Prostate gland (tissue), 2 donors: ENCODE measurements at regions not wholly inside any gene's neighbourhood (a gene's known extent, or its start where the extent isn't known, plus 50 kb on each side); places are given as distances from the start of the nearest gene placed in this dataset.

Source experiments
- DNase-seq: peaks from one replicate; pipeline ENCODE4 v3.0.0-alpha.2; 2019; ENCODE audit warnings: low spot score
- H3K27ac ChIP-seq, 2 donors: fragments of 200-600 bp; sonication (generic); 2 replicates each; pipeline ENCODE4 v1.5.1; 2017 to 2019
- H3K27me3 ChIP-seq: fragments of 200-600 bp; sonication (generic); replicated peaks from 2 replicates; pipeline ENCODE4 v1.5.1; 2019; ENCODE audit not compliant: insufficient read depth
- H3K36me3 ChIP-seq, 2 donors: fragments of 200-600 bp; sonication (generic); 1 replicate in 1 of 2; 2 replicates in 1 of 2; pipeline versions ENCODE4 v1.5.1 to v1.8.1; 2017 to 2019
- H3K4me1 ChIP-seq: fragments of 200-600 bp; sonication (generic); replicated peaks from 2 replicates; pipeline ENCODE4 v1.5.1; 2019
- H3K4me3 ChIP-seq, 2 donors: fragments of 200-600 bp; sonication (generic); 2 replicates each; pipeline ENCODE4 v1.5.1; 2017 to 2019
- H3K9me3 ChIP-seq: fragments of 200-600 bp; sonication (generic); 2 replicates; pipeline ENCODE4 v1.5.1; 2017
- CTCF ChIP-seq, 4 experiments: fragments of 200-600 bp in 2 of 4; fragments of 450-650 bp in 2 of 4; sonication (generic) in 2 of 4; IDR thresholded peaks; 1 replicate in 3 of 4; 2 replicates in 1 of 4; pipeline ENCODE4 v1.5.1; 2016 to 2019; ENCODE audit warnings: antibody characterized with exemption in 4 of 4, mild to moderate bottlenecking in 2 of 4, moderate library complexity in 2 of 4
- POLR2A ChIP-seq: fragments of 450-650 bp; IDR thresholded peaks from one replicate; pipeline ENCODE4 v1.6.1; 2016; ENCODE audit warnings: antibody characterized with exemption, mild to moderate bottlenecking
- POLR2AphosphoS5 ChIP-seq: sonication (generic); formaldehyde crosslinking; IDR thresholded peaks from one replicate; pipeline ENCODE4 v1.6.1; 2017; ENCODE audit warnings: antibody characterized with exemption
- WGBS: methylation state at CpG from one replicate; pipeline ENCODE4 v1.1.5; 2018; 5-methylcytosine and 5-hydroxymethylcytosine counted together
- intact Hi-C: fragments of 100-400 bp; cut with DNase I; formaldehyde crosslinking; loops from one replicate; pipeline ENCODE4 v1.14.2; 2022

GRCh38 chr2:7133521-7133920 lies 216.3 kb downstream of the RNF144A start:
- no peak overlapping the region for H3K4me3 ChIP-seq
- H3K9me3 ChIP-seq: no peaks in the 10 kb centered on the region
- no peak for DNase-seq
- intact Hi-C loops: no loop called here
- H3K27ac ChIP-seq: no peak overlapping the region
- no peaks in the 10 kb centered on the region for H3K27me3 ChIP-seq
- H3K36me3 ChIP-seq: no peaks in the 10 kb centered on the region
- no peaks in the 10 kb centered on the region for H3K4me1 ChIP-seq
- TF ChIP-seq POLR2AphosphoS5 (no peak), CTCF (IDR thresholded peaks at IDR 0.05) (no peak), POLR2A (no peak)
- WGBS: 99% methylated on average over 4 of the region's 4 CpGs

DNA sequence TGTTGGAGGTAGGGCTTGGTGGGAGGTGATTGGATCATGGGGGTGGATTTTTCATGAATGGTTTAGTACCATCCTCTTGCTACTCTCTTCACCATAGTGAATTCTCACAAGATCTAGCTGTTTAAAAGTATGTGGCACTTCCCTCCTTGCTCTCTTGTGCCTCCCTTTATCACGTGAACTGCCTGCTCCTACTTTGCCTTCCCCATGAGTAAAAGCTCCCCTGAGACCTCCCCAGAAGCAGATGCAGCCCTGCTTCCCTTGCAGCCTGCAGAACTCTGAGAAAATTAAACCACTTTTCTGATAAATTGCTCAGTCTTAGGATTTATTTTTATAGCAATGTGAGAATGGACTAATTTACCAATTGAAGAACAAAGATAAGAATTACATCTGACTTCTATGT lies 223.1 kb downstream of the RNF144A start:
- intact Hi-C loops: no loop called here
- H3K27ac ChIP-seq: no peak overlapping the region
- H3K36me3 ChIP-seq: no peaks in the 10 kb centered on the region
- whole genome bisulfite sequencing: 59% methylated on average over 1 of the region's 1 CpG
- no peak overlapping the region for H3K4me3 ChIP-seq
- DNase-seq: no peak
- H3K4me1 ChIP-seq: no peaks in the 10 kb centered on the region
- no peaks in the 10 kb centered on the region for H3K27me3 ChIP-seq
- H3K9me3 ChIP-seq: no peaks in the 10 kb centered on the region
- TF ChIP-seq POLR2A (no peak), POLR2AphosphoS5 (no peak)

- Histone ChIP-seq H3K27ac (no peak overlapping the region), H3K27me3 (no peaks in the 10 kb centered on the region), H3K4me1 (no peaks in the 10 kb centered on the region), H3K4me3 (no peak overlapping the region), H3K36me3 (no peaks in the 10 kb centered on the region), H3K9me3 (no peaks in the 10 kb centered on the region)
- DNase-seq: no peak
- intact Hi-C loops: no loop called here
- TF ChIP-seq POLR2A (no peak), POLR2AphosphoS5 (no peak), CTCF (IDR thresholded peaks at IDR 0.05) (no peak)
Measured at GRCh38 chr2:7145707-7146106, 228.5 kb downstream of the RNF144A start.

- no peaks in the 10 kb centered on the region for H3K4me1 ChIP-seq
- TF ChIP-seq CTCF (IDR thresholded peaks at IDR 0.05) (no peak), POLR2A (no peak), POLR2AphosphoS5 (no peak)
- intact Hi-C loops: no loop called here
Measured at GRCh38 chr2:7146151-7146550, 228.9 kb downstream of the RNF144A start.

DNA sequence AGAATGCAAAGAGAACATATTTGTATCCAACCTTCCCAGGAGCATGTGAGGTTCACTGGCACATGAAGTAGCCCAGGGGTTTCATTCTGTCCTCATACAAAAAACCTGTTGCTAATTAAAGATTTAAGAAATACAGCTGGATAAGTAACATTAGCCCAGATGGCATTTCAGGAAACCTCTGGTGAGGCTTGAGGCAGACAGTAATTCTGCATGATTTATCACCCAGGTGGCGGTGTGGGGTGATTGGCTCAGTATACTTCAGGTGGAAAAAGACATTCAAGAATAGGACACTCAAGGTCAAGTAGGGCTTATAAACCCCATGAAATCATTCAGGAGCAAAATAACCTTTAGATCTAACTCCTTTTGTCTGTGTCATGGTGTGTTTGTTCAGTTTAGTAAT lies 237.4 kb downstream of the RNF144A start:
- Histone ChIP-seq H3K4me1 (no peaks in the 10 kb centered on the region), H3K4me3 (no peak overlapping the region), H3K9me3 (no peaks in the 10 kb centered on the region), H3K27me3 (no peaks in the 10 kb centered on the region), H3K36me3 (no peaks in the 10 kb centered on the region), H3K27ac (no peak overlapping the region)
- intact Hi-C loops: no loop called here
- DNase-seq: no peak
- TF ChIP-seq CTCF (IDR thresholded peaks at IDR 0.05) (no peak), POLR2A (no peak), POLR2AphosphoS5 (no peak)
- 87% methylated on average over 1 of the region's 1 CpG for WGBS

More at GRCh38 chr2:7146151-7146550, 228.9 kb downstream of the RNF144A start:
- Histone ChIP-seq H3K4me3 (no peak overlapping the region), H3K36me3 (no peaks in the 10 kb centered on the region), H3K9me3 (no peaks in the 10 kb centered on the region), H3K27ac (no peak overlapping the region), H3K27me3 (no peaks in the 10 kb centered on the region)
- DNase-seq: no peak
